GM12865 (cell line): ENCODE measurements at regions not wholly inside any gene's neighbourhood (a gene's known extent, or its start where the extent isn't known, plus 50 kb on each side); places are given as distances from the start of the nearest gene placed in this dataset.
A peak's percentile ranks its signal among the peaks of the same experiment; 100 is the strongest.
"Not testable (repeated sequence)": the region's sequence is repeated elsewhere in the genome, so short reads cannot be mapped to it uniquely, and the experiment has no call there.

Experiments used
- DNase-seq: peaks from one replicate; pipeline ENCODE4 v3.0.0; 2010; ENCODE audit warnings: low read depth
- H3K4me3 ChIP-seq: 2 replicates; pipeline ENCODE4 v1.5.1; 2011; ENCODE audit warnings: mild to moderate bottlenecking, low read depth, low read length, control low read depth
- CTCF ChIP-seq: IDR thresholded peaks from 2 replicates; pipeline ENCODE4 v1.5.1; 2011; ENCODE audit warnings: low read length, control low read depth, low read depth, inconsistent platforms; ENCODE audit not compliant: insufficient read depth; ENCODE audit errors: missing control alignments

GRCh38 chr5:57085306-57086081 lies 88.4 kb upstream of the GPBP1 start:
- no peak overlapping the region for H3K4me3 ChIP-seq
- DNase-seq: no peak

DNA sequence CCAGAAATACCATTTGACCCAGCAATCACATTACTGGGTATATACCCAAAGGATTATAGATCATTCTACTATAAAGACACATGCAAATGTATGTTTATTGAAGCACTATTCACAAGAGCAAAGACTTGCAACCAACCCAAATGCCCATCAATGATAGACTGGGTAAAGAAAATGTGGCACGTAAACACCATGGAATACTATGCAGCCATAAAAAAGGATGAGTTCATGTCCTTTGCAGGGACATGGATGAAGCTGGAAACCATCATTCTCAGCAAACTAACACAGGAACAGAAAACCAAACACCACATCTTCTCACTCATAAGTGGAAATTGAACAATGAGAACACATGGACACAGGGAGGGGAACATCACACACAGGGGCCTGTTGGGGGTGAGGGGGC lies 85.9 kb upstream of the GPBP1 start:
- not testable (repeated sequence) for H3K4me3 ChIP-seq, DNase-seq

More at GRCh38 chr5:57085306-57086081, 88.4 kb upstream of the GPBP1 start:
- TF ChIP-seq CTCF: no peak

GRCh38 chr5:57094753-57095683 lies 78.8 kb upstream of the GPBP1 start:
- H3K4me3 ChIP-seq: no peak overlapping the region
- no peak for TF ChIP-seq CTCF
- DNase-seq: peak; percentile 21

GRCh38 chr5:57097526-57097925 lies 76.3 kb upstream of the GPBP1 start:
- TF ChIP-seq CTCF: no peak
- no peak for DNase-seq
- no peak overlapping the region for H3K4me3 ChIP-seq

DNA sequence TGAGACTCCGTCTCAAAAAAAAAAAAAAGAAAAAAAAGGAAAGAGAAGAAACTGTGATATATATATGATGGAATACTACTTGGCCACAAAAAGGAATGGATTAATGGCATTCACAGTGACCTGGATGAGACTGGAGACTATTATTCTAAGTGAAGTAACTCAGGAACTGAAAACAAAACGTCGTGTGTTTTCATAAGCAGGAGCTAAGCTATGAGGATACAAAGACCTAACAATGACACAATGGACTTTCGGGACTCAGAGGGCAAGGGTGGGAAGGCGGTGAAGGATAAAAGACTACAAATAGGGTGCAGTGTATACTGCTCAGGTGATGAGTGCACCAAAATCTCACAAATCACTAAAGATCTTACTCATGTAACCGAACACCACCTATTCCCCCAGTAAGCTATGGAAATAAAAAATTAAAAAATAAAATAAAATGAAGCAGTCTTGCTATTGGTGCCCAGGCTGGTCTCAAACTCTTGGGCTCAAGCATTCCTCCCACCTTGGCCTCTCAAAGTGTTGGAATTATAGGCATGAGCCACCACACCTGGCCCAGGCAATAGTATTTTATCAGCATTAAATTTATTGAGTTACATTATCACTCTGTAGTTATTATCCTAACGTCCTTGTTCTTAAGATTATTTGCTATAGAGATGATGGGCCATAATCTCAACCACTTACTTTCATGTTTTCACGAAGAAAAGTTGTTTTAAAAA lies 71.5 kb upstream of the GPBP1 start:
- DNase-seq: no peak
- no peak overlapping the region for H3K4me3 ChIP-seq
- no peak for TF ChIP-seq CTCF

GRCh38 chr5:57102905-57103255 lies 71.0 kb upstream of the GPBP1 start:
- H3K4me3 ChIP-seq: no peak overlapping the region
- DNase-seq: no peak
- no peak for TF ChIP-seq CTCF
